H1 (cell line): ENCODE measurements at regions not wholly inside any gene's neighbourhood (a gene's known extent, or its start where the extent isn't known, plus 50 kb on each side); places are given as distances from the start of the nearest gene placed in this dataset.

ENCODE experiments used
- CTCF ChIA-PET: fragments of 300-600 bp; sonication (Branson Sonifier 250); formaldehyde crosslinking; loops from one replicate; lab custom pipeline; 2021; ENCODE audit not compliant: partially characterized antibody; lab: Charles Lee
- POLR2A ChIA-PET: fragments of 300-600 bp; sonication (Branson Sonifier 250); formaldehyde crosslinking; loops from one replicate; lab custom pipeline; 2021; ENCODE audit warnings: inconsistent platforms; ENCODE audit not compliant: partially characterized antibody; lab: Charles Lee
- DNase-seq, 2 experiments: peaks; one replicate each; pipeline versions ENCODE4 v3.0.0 to v3.0.0-alpha.2; 2010 to 2022; ENCODE audit warnings: low spot score in 2 of 2, low read depth in 1 of 2, mixed read lengths in 1 of 2
- FAIRE-seq: peaks from 2 replicates; lab custom pipeline; 2011; peaks lifted over from hg19 to GRCh38; lab: Jason Lieb, UNC
- H2AFZ ChIP-seq: 2 replicates; pipeline ENCODE4 v1.8.1; 2012; ENCODE audit warnings: low read length, inconsistent platforms
- H2AK5ac ChIP-seq: 2 replicates; pipeline ENCODE4 v1.6.1; 2013; ENCODE audit warnings: low read depth, low read length
- H2BK120ac ChIP-seq: replicated peaks from 2 replicates; pipeline ENCODE3; 2013; ENCODE audit warnings: low read depth, low read length, inconsistent platforms
- H2BK12ac ChIP-seq: 2 replicates; pipeline ENCODE4 v1.6.1; 2013; ENCODE audit warnings: low read depth, low read length
- H2BK15ac ChIP-seq: 2 replicates; pipeline ENCODE4 v1.6.1; 2013; ENCODE audit warnings: low read length
- H2BK20ac ChIP-seq: 2 replicates; pipeline ENCODE4 v1.6.1; 2013; ENCODE audit warnings: low read length
- H2BK5ac ChIP-seq: 2 replicates; pipeline ENCODE4 v1.6.1; 2013; ENCODE audit warnings: low read depth, low read length
- H3K14ac ChIP-seq: 2 replicates; pipeline ENCODE4 v1.6.1; 2013; ENCODE audit warnings: inconsistent platforms; ENCODE audit not compliant: insufficient read length
- H3K18ac ChIP-seq: 2 replicates; pipeline ENCODE4 v1.6.1; 2013; ENCODE audit warnings: low read length; ENCODE audit errors: extremely low read depth
- H3K23ac ChIP-seq: 2 replicates; pipeline ENCODE4 v1.6.1; 2013; ENCODE audit warnings: inconsistent platforms; ENCODE audit not compliant: insufficient read length
- H3K23me2 ChIP-seq: 2 replicates; pipeline ENCODE4 v1.6.1; 2013; ENCODE audit warnings: low read depth, low read length
- H3K27ac ChIP-seq: 2 replicates; pipeline ENCODE4 v1.6.1; 2011; ENCODE audit warnings: low read depth, low read length, inconsistent platforms
- H3K27me3 ChIP-seq, 4 experiments: replicated peaks in 1 of 4; 1 replicate in 1 of 4; 2 replicates in 3 of 4; pipeline versions ENCODE4 v1.6.1 to v1.8.1; 2011 to 2013; ENCODE audit warnings: low read length in 3 of 4, mild to moderate bottlenecking in 3 of 4, inconsistent platforms in 2 of 4, mixed read lengths in 2 of 4, moderate library complexity in 1 of 4; ENCODE audit not compliant: control insufficient read depth in 3 of 4, insufficient read depth in 3 of 4; ENCODE audit errors: extremely low read depth in 1 of 4
- H3K36me3 ChIP-seq, 4 experiments: 2 replicates each; pipeline versions ENCODE4 v1.6.1 to v1.8.1; 2011 to 2013; ENCODE audit warnings: mild to moderate bottlenecking in 4 of 4, low read length in 3 of 4, moderate library complexity in 2 of 4, control low read depth in 1 of 4, inconsistent platforms in 1 of 4; ENCODE audit not compliant: insufficient read depth in 4 of 4, control insufficient read depth in 2 of 4
- H3K4ac ChIP-seq: replicated peaks from 2 replicates; pipeline ENCODE3; 2013; ENCODE audit warnings: low read length, low read depth, mixed read lengths, inconsistent platforms; ENCODE audit not compliant: insufficient read length
- H3K4me1 ChIP-seq, 4 experiments: replicated peaks in 1 of 4; 1 replicate in 1 of 4; 2 replicates in 3 of 4; pipeline versions ENCODE4 v1.6.1 to v1.8.1; 2011 to 2013; ENCODE audit warnings: low read length in 3 of 4, inconsistent platforms in 2 of 4, mixed read lengths in 1 of 4; ENCODE audit not compliant: insufficient read depth in 4 of 4, control insufficient read depth in 3 of 4
- H3K4me2 ChIP-seq, 2 experiments: 2 replicates each; pipeline versions ENCODE4 v1.6.1 to v1.8.1; 2011 to 2013; ENCODE audit warnings: low read depth in 2 of 2, low read length in 2 of 2, control low read depth in 1 of 2, inconsistent platforms in 1 of 2, mild to moderate bottlenecking in 1 of 2; ENCODE audit not compliant: insufficient read depth in 1 of 2
- H3K4me3 ChIP-seq, 4 experiments: fragments of 200-600, 300-600 bp in 1 of 4; sonication (generic), shearing (Covaris generic), sonication (Bioruptor Twin) in 1 of 4; 2 replicates each; pipeline versions ENCODE4 v1.5.1 to v1.8.1; 2011 to 2016; ENCODE audit warnings: low read length in 4 of 4, low read depth in 3 of 4, control low read depth in 2 of 4, inconsistent platforms in 2 of 4, mild to moderate bottlenecking in 2 of 4, mixed read lengths in 1 of 4, moderate library complexity in 1 of 4; ENCODE audit not compliant: insufficient read depth in 2 of 4; ENCODE audit errors: extremely low read depth in 1 of 4
- H3K56ac ChIP-seq: replicated peaks from 2 replicates; pipeline ENCODE3; 2013; ENCODE audit warnings: low read depth, mild to moderate bottlenecking, mixed read lengths, low read length, inconsistent platforms; ENCODE audit not compliant: insufficient read length
- H3K79me1 ChIP-seq: 2 replicates; pipeline ENCODE4 v1.6.1; 2013; ENCODE audit warnings: low read depth, low read length, control low read depth
- H3K79me2 ChIP-seq, 2 experiments: 2 replicates each; pipeline versions ENCODE4 v1.6.1 to v1.8.1; 2012 to 2013; ENCODE audit warnings: low read length in 2 of 2, mild to moderate bottlenecking in 2 of 2, inconsistent platforms in 1 of 2; ENCODE audit not compliant: insufficient read depth in 2 of 2, control insufficient read depth in 1 of 2
- H3K9ac ChIP-seq, 4 experiments: replicated peaks in 1 of 4; 1 replicate in 1 of 4; 2 replicates in 3 of 4; pipeline versions ENCODE4 v1.6.1 to v1.8.1; 2011 to 2013; ENCODE audit warnings: low read depth in 3 of 4, low read length in 3 of 4, control low read depth in 2 of 4, mild to moderate bottlenecking in 2 of 4, moderate library complexity in 2 of 4, inconsistent platforms in 1 of 4; ENCODE audit errors: extremely low read depth in 1 of 4
- H3K9me3 ChIP-seq, 2 experiments: 2 replicates each; pipeline versions ENCODE4 v1.6.1 to v1.8.1; 2012 to 2013; ENCODE audit warnings: mild to moderate bottlenecking in 2 of 2, moderate library complexity in 2 of 2, control low read depth in 1 of 2, inconsistent platforms in 1 of 2, low read depth in 1 of 2, low read length in 1 of 2, mixed read lengths in 1 of 2; ENCODE audit not compliant: insufficient read depth in 2 of 2
- H4K20me1 ChIP-seq, 2 experiments: replicated peaks in 1 of 2; 2 replicates each; pipeline versions ENCODE3 to v1.8.1; 2011 to 2013; ENCODE audit warnings: inconsistent platforms in 2 of 2, low read length in 2 of 2, mild to moderate bottlenecking in 1 of 2; ENCODE audit not compliant: insufficient read depth in 2 of 2, control insufficient read depth in 1 of 2
- H4K5ac ChIP-seq: 2 replicates; pipeline ENCODE4 v1.6.1; 2013; ENCODE audit warnings: low read length, low read depth, mixed read lengths, inconsistent platforms; ENCODE audit not compliant: insufficient read length
- H4K8ac ChIP-seq: 2 replicates; pipeline ENCODE4 v1.8.0; 2013; ENCODE audit warnings: mild to moderate bottlenecking, moderate library complexity, low read length, inconsistent platforms; ENCODE audit not compliant: insufficient read depth; ENCODE audit errors: extremely low read depth
- H4K91ac ChIP-seq: replicated peaks from 2 replicates; pipeline ENCODE3; 2013; ENCODE audit warnings: low read length, mixed read lengths, inconsistent platforms; ENCODE audit not compliant: insufficient read length
- CBX5 ChIP-seq: fragments of 300-800, 300-1000 bp; sonication (generic); IDR thresholded peaks from 2 replicates; pipeline ENCODE4 v1.7.1; 2016; ENCODE audit warnings: antibody characterized with exemption, low read length, low read depth
- SP4 ChIP-seq: IDR thresholded peaks from 2 replicates; pipeline ENCODE4 v1.6.1; 2012; ENCODE audit warnings: low read length, inconsistent platforms
- WGBS, 2 experiments: shearing (Covaris generic) in 1 of 2; methylation state at CpG; one replicate each; pipeline versions ENCODE4 v1.1.6 to v1.1.7; 2013 to 2015; ENCODE audit warnings: low lambda C conversion rate in 2 of 2, mixed read lengths in 2 of 2, inconsistent platforms in 1 of 2, low coverage in 1 of 2, missing lambda C conversion rate in 1 of 2; ENCODE audit not compliant: insufficient replicate concordance in 2 of 2, insufficient coverage in 1 of 2, insufficient read length in 1 of 2; ENCODE audit errors: extremely low coverage in 1 of 2, missing lambda C conversion rate in 1 of 2; 5-methylcytosine and 5-hydroxymethylcytosine counted together

DNA sequence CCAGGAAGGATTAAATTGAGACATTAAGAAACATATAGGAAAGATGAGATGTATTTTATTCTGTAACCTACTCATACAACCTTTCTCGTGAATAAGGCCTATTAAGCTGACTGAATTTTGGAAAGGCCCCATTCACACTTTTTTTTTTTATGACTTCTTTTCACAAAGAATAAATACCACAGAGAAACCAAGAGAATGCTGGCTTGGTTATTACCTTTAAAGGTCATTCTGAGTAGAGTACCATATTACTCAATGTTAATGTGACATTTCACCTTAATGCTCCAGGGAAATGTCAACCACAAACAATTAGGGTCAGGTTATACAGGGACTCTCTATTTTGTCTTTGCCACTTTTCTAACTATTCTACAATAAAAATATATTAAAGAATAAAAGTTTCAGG, 204.9 kb upstream of the PTCHD4 start:
- Histone ChIP-seq H3K9ac (no peak overlapping the region), H2BK20ac (no peak overlapping the region), H3K4ac (no peak overlapping the region), H3K4me3 (no peak overlapping the region), H3K23me2 (peaks cover 2% of the 10 kb centered on the region; the same call in 1 of the 2 replicates), H2AK5ac (no peak overlapping the region), H3K79me1 (no peaks in the 10 kb centered on the region), H3K4me2 (no peak overlapping the region), H4K5ac (no peak overlapping the region), H3K9me3 (no peaks in the 10 kb centered on the region), H3K36me3 (no peaks in the 10 kb centered on the region), H2BK5ac (no peak overlapping the region), H2BK12ac (no peak overlapping the region), H3K14ac (no peak overlapping the region), H4K8ac (no peak overlapping the region), H3K79me2 (no peaks in the 10 kb centered on the region), H3K27me3 (no peaks in the 10 kb centered on the region), H3K4me1 (no peaks in the 10 kb centered on the region; a peak in 1 of 7 replicates), H2BK120ac (no peak overlapping the region), H4K91ac (no peak overlapping the region), H3K18ac (no peak overlapping the region), H3K56ac (no peak overlapping the region), H4K20me1 (no peaks in the 10 kb centered on the region), H2BK15ac (no peak overlapping the region), H2AFZ (no peak overlapping the region), H3K23ac (no peak overlapping the region), H3K27ac (no peak overlapping the region)
- POLR2A ChIA-PET, result no interaction called here
- CTCF ChIA-PET, result interaction anchor here (1.2 kb wide), 1 partner anchor 77 kb away, joined by 3 read pairs; no protein-coding TSS in a partner anchor
- no peak for TF ChIP-seq SP4
- no peak for TF ChIP-seq CBX5
- 100% methylated on average over 1 of the region's 1 CpG; no CpG with 5 or more reads in 1 of the 2 experiments for whole genome bisulfite sequencing, 2 experiments
- DNase-seq, result no peak
- FAIRE-seq, result no peak
